A549 (cell line): ENCODE measurements at regions not wholly inside any gene's neighbourhood (a gene's known extent, or its start where the extent isn't known, plus 50 kb on each side); places are given as distances from the start of the nearest gene placed in this dataset.
"Not testable (repeated sequence)": the region's sequence is repeated elsewhere in the genome, so short reads cannot be mapped to it uniquely, and the experiment has no call there.

Experiments
- ATAC-seq, 2 experiments: fragments of 200-7000 bp in 1 of 2; fragments of >200 bp in 1 of 2; cut with Nextera tagmentation in 1 of 2; cut with Tn5 transposase in 1 of 2; 3 replicates each; pipeline versions ENCODE4 v1.8.0 to v1.9.1; 2018 to 2020; ENCODE audit warnings: mild to moderate bottlenecking in 1 of 2, moderate library complexity in 1 of 2
- CTCF ChIA-PET: fragments of 300-600 bp; sonication (Branson Sonifier 250); formaldehyde crosslinking; extraction: SDS; loops from one replicate; lab custom pipeline; 2021; ENCODE audit warnings: antibody characterized with exemption, inconsistent platforms; lab: Yijun Ruan, JAX
- POLR2A ChIA-PET: fragments of 350-600 bp; formaldehyde crosslinking; extraction: SDS; loops from one replicate; lab custom pipeline; 2021; ENCODE audit warnings: antibody characterized with exemption, inconsistent platforms; lab: Yijun Ruan, JAX
- DNase-seq, 2 experiments: peaks; one replicate each; pipeline versions ENCODE4 v3.0.0 to v3.0.0-alpha.2; 2011 to 2016; ENCODE audit warnings: low read depth in 1 of 2, low spot score in 1 of 2
- FAIRE-seq: peaks from 2 replicates; lab custom pipeline; 2011; peaks lifted over from hg19 to GRCh38; lab: Jason Lieb, UNC
- H3K27ac ChIP-seq, 2 experiments: fragments of >200 bp; sonication (Bioruptor Twin); formaldehyde crosslinking; 3 replicates each; pipeline ENCODE4 v1.5.1; 2016 to 2017
- H3K4me1 ChIP-seq: fragments of >200 bp; sonication (Bioruptor Twin); formaldehyde crosslinking; 3 replicates; pipeline ENCODE4 v1.6.1; 2016
- H3K4me2 ChIP-seq: fragments of >200 bp; sonication (Bioruptor Twin); formaldehyde crosslinking; 3 replicates; pipeline ENCODE4 v1.6.1; 2016
- H3K4me3 ChIP-seq: fragments of >200 bp; sonication (Bioruptor Twin); formaldehyde crosslinking; 3 replicates; pipeline ENCODE4 v1.5.1; 2016
- H3K9me3 ChIP-seq: fragments of >200 bp; sonication (Bioruptor Twin); formaldehyde crosslinking; 3 replicates; pipeline ENCODE4 v1.6.1; 2016
- BHLHE40 ChIP-seq: IDR thresholded peaks from 2 replicates; pipeline ENCODE4 v1.6.1; 2012; ENCODE audit warnings: low read depth, low read length, inconsistent platforms
- CHD2 ChIP-seq: fragments of 150-350 bp; IDR thresholded peaks from 2 replicates; pipeline ENCODE4 v1.6.1; 2014; ENCODE audit warnings: low read length; ENCODE audit not compliant: partially characterized antibody
- CHD4 ChIP-seq: fragments of 200-600 bp; sonication (generic); IDR thresholded peaks from 2 replicates; pipeline ENCODE4 v1.6.1; 2016; ENCODE audit warnings: antibody characterized with exemption, mild to moderate bottlenecking, borderline replicate concordance
- FOSL2 ChIP-seq, 2 experiments: fragments of 450-650 bp in 1 of 2; fragments of >200 bp in 1 of 2; sonication (Bioruptor Twin) in 1 of 2; formaldehyde crosslinking; IDR thresholded peaks; 2 replicates each; pipeline versions ENCODE4 v1.5.0 to v1.6.1; 2016 to 2020; ENCODE audit warnings: mild to moderate bottlenecking in 1 of 2, moderate library complexity in 1 of 2
- FOXS1 ChIP-seq: fragments of 250-450 bp; sonication (Bioruptor Pico); IDR thresholded peaks from 2 replicates; pipeline ENCODE4 v1.5.0; 2020; ENCODE audit warnings: mild to moderate bottlenecking, moderate library complexity
- GATA3 ChIP-seq: IDR thresholded peaks from 2 replicates; pipeline ENCODE4 v1.6.1; 2012; ENCODE audit warnings: borderline replicate concordance
- HDAC2 ChIP-seq: fragments of 200-600 bp; sonication (generic); IDR thresholded peaks from 2 replicates; pipeline ENCODE4 v1.6.1; 2016
- HOXB13 ChIP-seq: fragments of 250-450 bp; sonication (Bioruptor Pico); IDR thresholded peaks from 2 replicates; pipeline ENCODE4 v1.5.0; 2020; ENCODE audit warnings: low read depth, mild to moderate bottlenecking, moderate library complexity
- JUNB ChIP-seq: fragments of >200 bp; sonication (Bioruptor Twin); formaldehyde crosslinking; IDR thresholded peaks from 2 replicates; pipeline ENCODE4 v1.6.1; 2016
- KDM1A ChIP-seq: fragments of 200-600 bp; sonication (generic); IDR thresholded peaks from 2 replicates; pipeline ENCODE4 v1.6.1; 2016; ENCODE audit warnings: low read depth, mild to moderate bottlenecking
- MAZ ChIP-seq: fragments of 150-350 bp; IDR thresholded peaks from 2 replicates; pipeline ENCODE4 v1.6.1; 2014; ENCODE audit warnings: antibody characterized with exemption, low read depth, low read length, borderline replicate concordance
- MYC ChIP-seq: IDR thresholded peaks from 2 replicates; pipeline ENCODE4 v1.6.1; 2012; ENCODE audit warnings: mild to moderate bottlenecking, inconsistent platforms, low read length, improper control_type of control experiment, borderline replicate concordance
- NR3C1 ChIP-seq: fragments of >200 bp; sonication (Bioruptor Twin); formaldehyde crosslinking; IDR thresholded peaks from 3 replicates; pipeline ENCODE4 v1.6.1; 2017
- POLR2A ChIP-seq: IDR thresholded peaks from 2 replicates; pipeline ENCODE4 v1.6.1; 2012; ENCODE audit warnings: mild to moderate bottlenecking, low read length
- RNF2 ChIP-seq: fragments of 200-600 bp; sonication (generic); IDR thresholded peaks from 2 replicates; pipeline ENCODE4 v1.6.1; 2016; ENCODE audit warnings: low read depth, mild to moderate bottlenecking, antibody characterized with exemption, moderate library complexity, borderline replicate concordance
- SMC3 ChIP-seq: fragments of >200 bp; sonication (Bioruptor Twin); formaldehyde crosslinking; IDR thresholded peaks from 3 replicates; pipeline ENCODE4 v1.6.1; 2018; ENCODE audit warnings: inconsistent platforms
- ZFP36 ChIP-seq: fragments of 450-650 bp; IDR thresholded peaks from 2 replicates; pipeline ENCODE4 v1.6.1; 2014; ENCODE audit warnings: borderline replicate concordance; ENCODE audit not compliant: partially characterized antibody
- ZSCAN20 ChIP-seq: fragments of 250-450 bp; sonication (Bioruptor Pico); IDR thresholded peaks from 2 replicates; pipeline ENCODE4 v1.8.0; 2022; ENCODE audit warnings: mild to moderate bottlenecking, moderate library complexity
- WGBS: methylation state at CpG from one replicate; pipeline ENCODE4 v1.1.6; 2017; ENCODE audit errors: missing lambda C conversion rate; 5-methylcytosine and 5-hydroxymethylcytosine counted together
- TF ChIP-seq, protein P1 (sequence below): fragments of 200-600 bp; sonication (generic); IDR thresholded peaks from 2 replicates; pipeline ENCODE4 v1.6.1; 2016; ENCODE audit warnings: antibody characterized with exemption, mild to moderate bottlenecking, moderate library complexity
- TF ChIP-seq, protein P2 (sequence below): fragments of 250-450 bp; sonication (Bioruptor Pico); IDR thresholded peaks from 2 replicates; pipeline ENCODE4 v1.5.0; 2021; ENCODE audit warnings: mild to moderate bottlenecking, moderate library complexity, borderline replicate concordance
- TF ChIP-seq, protein P3 (sequence below): fragments of 150-350 bp; IDR thresholded peaks from 2 replicates; pipeline ENCODE4 v1.6.1; 2014; ENCODE audit warnings: low read depth, mild to moderate bottlenecking, low read length
- TF ChIP-seq, protein P4 (sequence below): fragments of 450-650 bp; IDR thresholded peaks from 2 replicates; pipeline ENCODE4 v1.6.1; 2014; ENCODE audit warnings: antibody characterized with exemption

DNA sequence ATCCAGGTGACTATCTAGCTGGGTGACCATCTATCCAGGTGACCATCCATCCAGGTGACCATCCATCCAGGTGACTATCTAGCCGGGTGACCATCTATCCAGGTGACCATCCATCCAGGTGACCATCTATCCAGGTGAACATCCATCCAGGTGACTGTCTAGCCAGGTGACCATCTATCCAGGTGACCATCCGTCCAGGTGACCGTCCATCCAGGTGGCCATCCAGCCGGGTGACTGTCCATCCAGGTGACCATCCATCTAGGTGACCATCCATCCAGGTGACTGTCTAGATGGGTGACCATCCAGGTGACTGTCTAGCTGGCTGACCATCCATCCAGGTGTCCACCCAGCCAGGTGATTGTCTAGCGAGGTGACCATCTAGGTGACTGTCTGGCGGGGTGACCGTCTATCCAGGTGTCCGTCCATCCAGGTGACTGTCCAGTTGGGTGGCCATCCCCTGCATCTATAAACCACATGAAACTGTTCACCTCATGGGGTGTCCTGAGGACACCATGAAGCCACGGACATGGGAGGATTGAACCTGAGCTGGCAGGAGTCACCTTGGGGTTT, 305.3 kb downstream of the NDUFA10 start:
- FAIRE-seq, result no peak
- CTCF ChIA-PET, result no interaction called here
- POLR2A ChIA-PET, result no interaction called here

DNA sequence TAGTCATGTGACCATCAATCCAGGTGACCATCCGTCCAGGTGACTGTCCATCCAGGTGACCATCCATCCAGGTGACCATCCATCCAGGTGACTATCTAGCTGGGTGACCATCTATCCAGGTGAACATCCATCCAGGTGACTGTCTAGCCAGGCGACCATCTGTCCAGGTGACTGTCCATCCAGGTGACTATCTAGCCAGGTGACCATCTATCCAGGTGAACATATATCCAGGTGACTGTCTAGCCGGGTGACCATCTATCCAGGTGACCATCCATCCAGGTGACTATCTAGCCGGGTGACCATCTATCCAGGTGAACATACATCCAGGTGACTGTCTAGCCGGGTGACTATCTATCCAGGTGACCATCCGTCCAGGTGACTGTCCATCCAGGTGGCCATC, 306.2 kb downstream of the NDUFA10 start:
- 10% methylated on average over 5 of the region's 6 CpGs for WGBS
- CTCF ChIA-PET, result interaction anchor here (1.1 kb wide), 1 partner anchor 26 kb away, joined by 3 read pairs; no protein-coding TSS in a partner anchor
- DNase-seq, POLR2A ChIA-PET, H3K4me1 ChIP-seq, H3K4me2 ChIP-seq, ATAC-seq, FAIRE-seq, H3K4me3 ChIP-seq, H3K27ac ChIP-seq: not testable (repeated sequence)
- peaks cover 21% of the 10 kb centered on the region for H3K9me3 ChIP-seq

More for the DNA sequence above, 305.3 kb downstream of the NDUFA10 start:
- TF ChIP-seq MAZ (no peak), SMC3 (no peak), HDAC2 (no peak), NR3C1 (no peak), ZSCAN20 (CRISPR knock-in tag) (no peak), FOXS1 (CRISPR knock-in tag) (no peak), ZFP36 (no peak), GATA3 (no peak), RNF2 (no peak), KDM1A (no peak), MYC (no peak), JUNB (no peak)
- TF ChIP-seq, protein P1, sequence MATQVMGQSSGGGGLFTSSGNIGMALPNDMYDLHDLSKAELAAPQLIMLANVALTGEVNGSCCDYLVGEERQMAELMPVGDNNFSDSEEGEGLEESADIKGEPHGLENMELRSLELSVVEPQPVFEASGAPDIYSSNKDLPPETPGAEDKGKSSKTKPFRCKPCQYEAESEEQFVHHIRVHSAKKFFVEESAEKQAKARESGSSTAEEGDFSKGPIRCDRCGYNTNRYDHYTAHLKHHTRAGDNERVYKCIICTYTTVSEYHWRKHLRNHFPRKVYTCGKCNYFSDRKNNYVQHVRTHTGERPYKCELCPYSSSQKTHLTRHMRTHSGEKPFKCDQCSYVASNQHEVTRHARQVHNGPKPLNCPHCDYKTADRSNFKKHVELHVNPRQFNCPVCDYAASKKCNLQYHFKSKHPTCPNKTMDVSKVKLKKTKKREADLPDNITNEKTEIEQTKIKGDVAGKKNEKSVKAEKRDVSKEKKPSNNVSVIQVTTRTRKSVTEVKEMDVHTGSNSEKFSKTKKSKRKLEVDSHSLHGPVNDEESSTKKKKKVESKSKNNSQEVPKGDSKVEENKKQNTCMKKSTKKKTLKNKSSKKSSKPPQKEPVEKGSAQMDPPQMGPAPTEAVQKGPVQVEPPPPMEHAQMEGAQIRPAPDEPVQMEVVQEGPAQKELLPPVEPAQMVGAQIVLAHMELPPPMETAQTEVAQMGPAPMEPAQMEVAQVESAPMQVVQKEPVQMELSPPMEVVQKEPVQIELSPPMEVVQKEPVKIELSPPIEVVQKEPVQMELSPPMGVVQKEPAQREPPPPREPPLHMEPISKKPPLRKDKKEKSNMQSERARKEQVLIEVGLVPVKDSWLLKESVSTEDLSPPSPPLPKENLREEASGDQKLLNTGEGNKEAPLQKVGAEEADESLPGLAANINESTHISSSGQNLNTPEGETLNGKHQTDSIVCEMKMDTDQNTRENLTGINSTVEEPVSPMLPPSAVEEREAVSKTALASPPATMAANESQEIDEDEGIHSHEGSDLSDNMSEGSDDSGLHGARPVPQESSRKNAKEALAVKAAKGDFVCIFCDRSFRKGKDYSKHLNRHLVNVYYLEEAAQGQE, result no peak
- TF ChIP-seq, protein P2, sequence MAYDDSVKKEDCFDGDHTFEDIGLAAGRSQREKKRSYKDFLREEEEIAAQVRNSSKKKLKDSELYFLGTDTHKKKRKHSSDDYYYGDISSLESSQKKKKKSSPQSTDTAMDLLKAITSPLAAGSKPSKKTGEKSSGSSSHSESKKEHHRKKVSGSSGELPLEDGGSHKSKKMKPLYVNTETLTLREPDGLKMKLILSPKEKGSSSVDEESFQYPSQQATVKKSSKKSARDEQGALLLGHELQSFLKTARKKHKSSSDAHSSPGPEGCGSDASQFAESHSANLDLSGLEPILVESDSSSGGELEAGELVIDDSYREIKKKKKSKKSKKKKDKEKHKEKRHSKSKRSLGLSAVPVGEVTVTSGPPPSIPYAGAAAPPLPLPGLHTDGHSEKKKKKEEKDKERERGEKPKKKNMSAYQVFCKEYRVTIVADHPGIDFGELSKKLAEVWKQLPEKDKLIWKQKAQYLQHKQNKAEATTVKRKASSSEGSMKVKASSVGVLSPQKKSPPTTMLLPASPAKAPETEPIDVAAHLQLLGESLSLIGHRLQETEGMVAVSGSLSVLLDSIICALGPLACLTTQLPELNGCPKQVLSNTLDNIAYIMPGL (CRISPR knock-in tag), result no peak
- Histone ChIP-seq H3K4me2 (no peak overlapping the region), H3K4me3 (no peak overlapping the region), H3K27ac (no peak overlapping the region), H3K9me3 (peaks cover 14% of the 10 kb centered on the region; the same call in 2 of the 3 replicates), H3K4me1 (no peaks in the 10 kb centered on the region)
- no peak for ATAC-seq
- WGBS, result 44% methylated on average over 6 of the region's 9 CpGs
- DNase-seq, result no peak

DNA sequence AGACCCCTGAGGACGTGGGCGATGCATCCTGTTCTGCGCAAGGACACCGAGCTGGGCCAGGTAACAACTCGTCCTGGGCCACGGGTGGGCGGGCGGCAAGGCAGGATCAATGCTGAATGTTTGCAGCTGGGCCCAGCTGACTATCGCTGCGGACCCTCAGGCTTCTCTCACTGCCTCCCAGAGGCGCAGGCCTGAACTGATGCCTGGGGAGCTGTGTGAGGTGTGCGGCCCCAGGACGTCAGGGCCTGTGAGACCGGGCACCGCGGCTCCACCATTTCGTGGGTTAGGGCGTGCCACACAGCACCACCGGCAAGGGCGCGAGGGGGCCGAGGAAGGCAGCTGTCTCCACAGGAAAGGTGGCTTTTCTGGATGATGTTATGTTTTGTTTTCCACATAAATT, 307.4 kb downstream of the NDUFA10 start:
- ChIA-PET POLR2A (no interaction called here), CTCF (no interaction called here)
- H3K9me3 ChIP-seq, result peaks cover 34% of the 10 kb centered on the region
- ATAC-seq (no peak), DNase-seq (no peak), FAIRE-seq (no peak)
- no peaks in the 10 kb centered on the region for H3K4me1 ChIP-seq
- H3K4me2 ChIP-seq, result no peak overlapping the region
- H3K27ac ChIP-seq, result no peak overlapping the region
- no peak overlapping the region for H3K4me3 ChIP-seq
- WGBS, result 76% methylated on average over 20 of the region's 22 CpGs
- TF ChIP-seq HOXB13 (CRISPR knock-in tag) (no peak), CHD2 (no peak), BHLHE40 (no peak), FOSL2 (IDR thresholded peaks at IDR 0.05) (no peak), FOSL2 (CRISPR knock-in tag; IDR thresholded peaks at IDR 0.05) (no peak), KDM1A (no peak), GATA3 (no peak), CHD4 (no peak), POLR2A (no peak), JUNB (no peak)
- TF ChIP-seq, protein P3, sequence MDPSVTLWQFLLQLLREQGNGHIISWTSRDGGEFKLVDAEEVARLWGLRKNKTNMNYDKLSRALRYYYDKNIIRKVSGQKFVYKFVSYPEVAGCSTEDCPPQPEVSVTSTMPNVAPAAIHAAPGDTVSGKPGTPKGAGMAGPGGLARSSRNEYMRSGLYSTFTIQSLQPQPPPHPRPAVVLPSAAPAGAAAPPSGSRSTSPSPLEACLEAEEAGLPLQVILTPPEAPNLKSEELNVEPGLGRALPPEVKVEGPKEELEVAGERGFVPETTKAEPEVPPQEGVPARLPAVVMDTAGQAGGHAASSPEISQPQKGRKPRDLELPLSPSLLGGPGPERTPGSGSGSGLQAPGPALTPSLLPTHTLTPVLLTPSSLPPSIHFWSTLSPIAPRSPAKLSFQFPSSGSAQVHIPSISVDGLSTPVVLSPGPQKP, result no peak
- TF ChIP-seq, protein P4, sequence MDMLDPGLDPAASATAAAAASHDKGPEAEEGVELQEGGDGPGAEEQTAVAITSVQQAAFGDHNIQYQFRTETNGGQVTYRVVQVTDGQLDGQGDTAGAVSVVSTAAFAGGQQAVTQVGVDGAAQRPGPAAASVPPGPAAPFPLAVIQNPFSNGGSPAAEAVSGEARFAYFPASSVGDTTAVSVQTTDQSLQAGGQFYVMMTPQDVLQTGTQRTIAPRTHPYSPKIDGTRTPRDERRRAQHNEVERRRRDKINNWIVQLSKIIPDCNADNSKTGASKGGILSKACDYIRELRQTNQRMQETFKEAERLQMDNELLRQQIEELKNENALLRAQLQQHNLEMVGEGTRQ, result no peak
- TF ChIP-seq, protein P1, result no peak
